Sigmoid colon (tissue), 6 donors: ENCODE measurements at regions not wholly inside any gene's neighbourhood (a gene's known extent, or its start where the extent isn't known, plus 50 kb on each side); places are given as distances from the start of the nearest gene placed in this dataset.

ENCODE experiments used
- DNase-seq: peaks from one replicate; pipeline ENCODE4 v3.0.0-alpha.2; 2019
- H3K27ac ChIP-seq, 4 donors: fragments of 200-600 bp; sonication (generic); one replicate each; pipeline ENCODE4 v1.5.1; 2016 to 2019; ENCODE audit warnings: mild to moderate bottlenecking in 1 of 4
- H3K27me3 ChIP-seq, 3 donors: fragments of 200-600 bp; sonication (generic); one replicate each; pipeline ENCODE4 v1.5.1; 2019; ENCODE audit warnings: mild to moderate bottlenecking in 1 of 3
- H3K36me3 ChIP-seq, 4 donors: fragments of 200-600 bp; sonication (generic); one replicate each; pipeline ENCODE4 v1.5.1; 2016 to 2019
- H3K4me1 ChIP-seq, 4 donors: fragments of 200-600 bp; sonication (generic); one replicate each; pipeline ENCODE4 v1.5.1; 2017 to 2019
- H3K4me3 ChIP-seq, 4 donors: fragments of 200-600 bp; sonication (generic); one replicate each; pipeline ENCODE4 v1.5.1; 2017 to 2019; ENCODE audit warnings: mild to moderate bottlenecking in 2 of 4, moderate library complexity in 1 of 4
- H3K9me3 ChIP-seq, 4 donors: fragments of 200-600 bp in 3 of 4; sonication (generic) in 3 of 4; one replicate each; pipeline versions ENCODE4 v1.5.1 to v1.6.1; 2013 to 2019
- EP300 ChIP-seq, 4 donors: sonication (generic); formaldehyde crosslinking; IDR thresholded peaks; one replicate each; pipeline ENCODE4 v1.6.1; 2017; ENCODE audit warnings: antibody characterized with exemption in 4 of 4
- POLR2A ChIP-seq, 2 donors: fragments of 450-650 bp; IDR thresholded peaks; one replicate each; pipeline ENCODE4 v1.6.1; 2016; ENCODE audit warnings: antibody characterized with exemption in 2 of 2, mild to moderate bottlenecking in 2 of 2, moderate library complexity in 2 of 2
- POLR2AphosphoS5 ChIP-seq, 4 donors: sonication (generic); formaldehyde crosslinking; IDR thresholded peaks; one replicate each; pipeline ENCODE4 v1.6.1; 2017; ENCODE audit warnings: antibody characterized with exemption in 4 of 4
- WGBS, 2 donors: extraction: QIAGEN DNeasy Blood & Tissue Kit; methylation state at CpG; one replicate each; pipeline ENCODE4 v1.1.7; 2013; 5-methylcytosine and 5-hydroxymethylcytosine counted together
- intact Hi-C: fragments of 100-400 bp; cut with DNase I; formaldehyde crosslinking; loops from one replicate; pipeline ENCODE4 v1.15.1; 2023
- TF ChIP-seq, protein P1 (sequence below), 4 experiments: fragments of 450-650 bp in 3 of 4; fragments of 200-600 bp in 1 of 4; IDR thresholded peaks; one replicate each; pipeline ENCODE4 v1.5.1; 2016 to 2019; ENCODE audit warnings: antibody characterized with exemption in 4 of 4, mild to moderate bottlenecking in 3 of 4, moderate library complexity in 2 of 4
- donor health status: healthy with polysubstance abuse.
- donor health status: healthy.

- TF ChIP-seq EP300 (IDR thresholded peaks at IDR 0.05) (no peak), POLR2A (IDR thresholded peaks at IDR 0.05) (no peak), POLR2AphosphoS5 (IDR thresholded peaks at IDR 0.05) (no peak)
- TF ChIP-seq, protein P1, sequence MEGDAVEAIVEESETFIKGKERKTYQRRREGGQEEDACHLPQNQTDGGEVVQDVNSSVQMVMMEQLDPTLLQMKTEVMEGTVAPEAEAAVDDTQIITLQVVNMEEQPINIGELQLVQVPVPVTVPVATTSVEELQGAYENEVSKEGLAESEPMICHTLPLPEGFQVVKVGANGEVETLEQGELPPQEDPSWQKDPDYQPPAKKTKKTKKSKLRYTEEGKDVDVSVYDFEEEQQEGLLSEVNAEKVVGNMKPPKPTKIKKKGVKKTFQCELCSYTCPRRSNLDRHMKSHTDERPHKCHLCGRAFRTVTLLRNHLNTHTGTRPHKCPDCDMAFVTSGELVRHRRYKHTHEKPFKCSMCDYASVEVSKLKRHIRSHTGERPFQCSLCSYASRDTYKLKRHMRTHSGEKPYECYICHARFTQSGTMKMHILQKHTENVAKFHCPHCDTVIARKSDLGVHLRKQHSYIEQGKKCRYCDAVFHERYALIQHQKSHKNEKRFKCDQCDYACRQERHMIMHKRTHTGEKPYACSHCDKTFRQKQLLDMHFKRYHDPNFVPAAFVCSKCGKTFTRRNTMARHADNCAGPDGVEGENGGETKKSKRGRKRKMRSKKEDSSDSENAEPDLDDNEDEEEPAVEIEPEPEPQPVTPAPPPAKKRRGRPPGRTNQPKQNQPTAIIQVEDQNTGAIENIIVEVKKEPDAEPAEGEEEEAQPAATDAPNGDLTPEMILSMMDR (IDR thresholded peaks at IDR 0.05): no peak
- Histone ChIP-seq H3K36me3 (no peaks in the 10 kb centered on the region), H3K27ac (no peak overlapping the region), H3K27me3 (no peaks in the 10 kb centered on the region), H3K9me3 (no peaks in the 10 kb centered on the region), H3K4me3 (no peak overlapping the region), H3K4me1 (no peaks in the 10 kb centered on the region)
- WGBS, 2 donors: 42 to 74% methylated on average over 1 of the region's 1 CpG
- DNase-seq: no peak
- intact Hi-C loops: no loop called here
These were observed 144.4 kb downstream of the KCNRG start for GRCh38 chr13:50159607-50160006.

DNA sequence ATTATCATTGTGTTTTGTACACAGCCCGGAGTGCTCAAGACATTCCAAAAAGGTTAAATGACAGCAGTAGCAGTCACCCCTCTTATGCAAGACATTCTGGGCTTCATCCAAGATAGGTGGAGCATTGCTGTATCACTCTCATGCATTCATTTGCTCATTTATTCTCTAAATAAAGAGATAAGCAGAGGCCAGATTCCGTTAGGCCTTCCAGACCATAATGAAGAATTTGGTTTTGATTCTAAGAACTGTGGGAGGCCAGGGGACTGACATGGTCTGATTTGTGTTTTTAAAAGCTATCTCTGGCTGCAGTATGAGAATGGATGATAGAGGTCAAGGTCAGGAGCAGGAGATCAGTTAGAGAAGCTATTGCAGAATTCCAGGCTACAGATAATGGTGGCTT, 145.8 kb downstream of the KCNRG start:
- Histone ChIP-seq H3K4me3 (no peak overlapping the region), H3K4me1 (no peaks in the 10 kb centered on the region), H3K27me3 (no peaks in the 10 kb centered on the region), H3K36me3 (no peaks in the 10 kb centered on the region), H3K9me3 (no peaks in the 10 kb centered on the region), H3K27ac (no peak overlapping the region)
- intact Hi-C loops: no loop called here
- 84 to 91% methylated on average over 2 of the region's 2 CpGs for WGBS, 2 donors
- DNase-seq: no peak
- TF ChIP-seq POLR2A (IDR thresholded peaks at IDR 0.05): no peak
- TF ChIP-seq EP300 (IDR thresholded peaks at IDR 0.05): no peak
- no peak for TF ChIP-seq POLR2AphosphoS5 (IDR thresholded peaks at IDR 0.05)
- TF ChIP-seq, protein P1 (IDR thresholded peaks at IDR 0.05): no peak

GRCh38 chr13:50162001-50162400, 146.8 kb downstream of the KCNRG start:
- 77 to 85% methylated on average over 4 of the region's 4 CpGs for WGBS, 2 donors
- TF ChIP-seq EP300 (IDR thresholded peaks at IDR 0.05) (no peak), POLR2A (IDR thresholded peaks at IDR 0.05) (no peak), POLR2AphosphoS5 (IDR thresholded peaks at IDR 0.05) (no peak)
- TF ChIP-seq, protein P1 (IDR thresholded peaks at IDR 0.05): no peak
- no peak for DNase-seq
- Histone ChIP-seq H3K4me3 (no peak overlapping the region), H3K9me3 (no peaks in the 10 kb centered on the region), H3K27me3 (no peaks in the 10 kb centered on the region), H3K36me3 (no peaks in the 10 kb centered on the region), H3K27ac (no peak overlapping the region), H3K4me1 (no peaks in the 10 kb centered on the region)
- intact Hi-C loops: no loop called here

- intact Hi-C loops: no loop called here
- DNase-seq: no peak
- no peaks in the 10 kb centered on the region for H3K4me1 ChIP-seq
- H3K36me3 ChIP-seq: no peaks in the 10 kb centered on the region
- WGBS, 2 donors: 73 to 84% methylated on average over 2 of the region's 2 CpGs
- H3K27ac ChIP-seq: no peak overlapping the region
- no peak for TF ChIP-seq POLR2AphosphoS5 (IDR thresholded peaks at IDR 0.05)
- TF ChIP-seq EP300 (IDR thresholded peaks at IDR 0.05): no peak
- TF ChIP-seq, protein P1 (IDR thresholded peaks at IDR 0.05): no peak
- no peak for TF ChIP-seq POLR2A (IDR thresholded peaks at IDR 0.05)
- no peaks in the 10 kb centered on the region for H3K27me3 ChIP-seq
- no peak overlapping the region for H3K4me3 ChIP-seq
- H3K9me3 ChIP-seq: no peaks in the 10 kb centered on the region
These were observed 147.3 kb downstream of the KCNRG start for GRCh38 chr13:50162567-50162966.

DNA sequence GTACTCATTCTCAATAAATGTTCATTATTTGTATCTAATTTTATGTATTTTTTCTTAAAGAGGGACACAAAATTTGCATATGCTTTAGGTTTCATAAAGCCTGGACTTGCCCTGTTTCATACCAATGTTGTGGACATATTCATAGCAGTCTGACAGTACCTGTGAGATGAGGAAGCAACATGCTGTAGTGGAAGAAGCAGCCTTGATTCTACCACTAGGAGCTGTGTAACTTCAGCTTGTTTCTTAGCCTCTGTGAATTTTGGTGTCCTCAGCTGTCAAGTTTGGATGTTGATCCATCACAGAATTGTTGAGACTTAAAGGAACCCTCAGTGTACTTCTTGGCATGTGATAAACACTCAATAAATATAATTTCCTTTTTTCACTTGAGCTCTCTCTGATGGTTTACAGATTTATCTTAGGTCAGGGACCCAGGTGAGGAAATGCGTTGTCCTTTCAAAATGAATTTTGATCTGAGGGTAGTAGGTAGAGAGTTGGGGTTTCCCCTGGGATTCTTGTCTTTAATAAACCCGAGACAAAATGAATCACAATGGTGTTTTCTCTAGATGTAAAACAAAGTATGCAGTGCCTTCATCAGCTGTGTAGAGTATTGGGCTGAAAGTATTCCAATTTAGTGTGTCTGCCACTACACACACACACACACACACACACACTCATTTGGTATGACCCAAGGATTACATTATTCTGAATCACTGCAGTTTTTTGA, 152.1 kb downstream of the KCNRG start:
- H3K9me3 ChIP-seq: no peaks in the 10 kb centered on the region
- TF ChIP-seq EP300 (IDR thresholded peaks at IDR 0.05) (no peak), POLR2A (IDR thresholded peaks at IDR 0.05) (no peak), POLR2AphosphoS5 (IDR thresholded peaks at IDR 0.05) (no peak)
- TF ChIP-seq, protein P1 (IDR thresholded peaks at IDR 0.05): no peak
- DNase-seq: no peak
- no peaks in the 10 kb centered on the region for H3K27me3 ChIP-seq
- H3K4me3 ChIP-seq: no peak overlapping the region
- no peaks in the 10 kb centered on the region for H3K36me3 ChIP-seq
- intact Hi-C loops: no loop called here
- H3K27ac ChIP-seq: no peak overlapping the region
- 81 to 84% methylated on average over 2 of the region's 2 CpGs for WGBS, 2 donors
- H3K4me1 ChIP-seq: no peaks in the 10 kb centered on the region
